ENCODE measurements at regions not wholly inside any gene's neighbourhood (a gene's known extent, or its start where the extent isn't known, plus 50 kb on each side); places are given as distances from the start of the nearest gene placed in this dataset.
A peak's percentile ranks its signal among the peaks of the same experiment; 100 is the strongest.

GRCh38 chr3:111482574-111482973 is 59.4 kb upstream of the CD96 start:
- H4K20me1 ChIP-seq (replicated peaks; ENCODE audit: control insufficient read depth, insufficient read depth, low read length): no peaks in the 10 kb centered on the region
- H3K27ac ChIP-seq (ENCODE audit: extremely low read depth, low read depth, low read length): no peak overlapping the region
- no peak overlapping the region for H3K9ac ChIP-seq (ENCODE audit: insufficient read depth in 1 of 2, low read depth in 2 of 2, low read length in 2 of 2)
- WGBS (ENCODE audit: insufficient coverage, low coverage, missing lambda C conversion rate): 0% methylated on average over 1 of the region's 1 CpG
- POLR2A ChIA-PET: no interaction called here
- DNase-seq (ENCODE audit: extremely low read depth in 1 of 4, low spot score in 3 of 4) (no peak), FAIRE-seq (no peak), ATAC-seq (no peak)
- H3K79me2 ChIP-seq (ENCODE audit: control insufficient read depth, insufficient read depth, low read length): no peaks in the 10 kb centered on the region
- H3K4me1 ChIP-seq (replicated peaks in 1 of 2; ENCODE audit: control insufficient read depth in 2 of 2, insufficient read depth in 2 of 2, low read length in 2 of 2): no peaks in the 10 kb centered on the region
- H3K4me2 ChIP-seq (ENCODE audit: insufficient read depth, low read length): no peak overlapping the region
- no TSS peak for BruUV-seq (replicated peaks)
- CTCF ChIA-PET (ENCODE audit: low intra/inter-chr PET ratio): no interaction called here
- no peak overlapping the region for H2AFZ ChIP-seq (ENCODE audit: low read depth, low read length)
- H3K36me3 ChIP-seq (ENCODE audit: control insufficient read depth, insufficient read depth, low read length): no peaks in the 10 kb centered on the region
- no peak overlapping the region for H3K4me3 ChIP-seq
- in situ Hi-C loops (cut with MboI) (loop anchor here (25.0 kb wide), 1 partner anchor 1745 kb away; no protein-coding TSS in a partner anchor), intact Hi-C loops (cut with micrococcal nuclease) (no loop called here)
- TF ChIP-seq ZBTB17 (CRISPR knock-in tag; IDR thresholded peaks at IDR 0.05): no peak
- H3K27me3 ChIP-seq (ENCODE audit: control insufficient read depth in 2 of 2, insufficient read depth in 2 of 2, low read length in 2 of 2): no peaks in the 10 kb centered on the region
- H3K9me1 ChIP-seq (ENCODE audit: control insufficient read depth, insufficient read depth, low read length): no peaks in the 10 kb centered on the region
- no peaks in the 10 kb centered on the region for H3K9me3 ChIP-seq (replicated peaks; ENCODE audit: control insufficient read depth, insufficient read depth, low read depth, low read length)

GRCh38 chr3:111485086-111485485 is 56.9 kb upstream of the CD96 start:
- H3K79me2 ChIP-seq (ENCODE audit: control insufficient read depth, insufficient read depth, low read length): no peaks in the 10 kb centered on the region
- H3K4me2 ChIP-seq (ENCODE audit: insufficient read depth, low read length): no peak overlapping the region
- FAIRE-seq: no peak
- WGBS (ENCODE audit: insufficient coverage, low coverage, missing lambda C conversion rate): 0% methylated on average over 1 of the region's 1 CpG
- H3K4me3 ChIP-seq: no peak overlapping the region
- no peak overlapping the region for H3K9ac ChIP-seq (ENCODE audit: insufficient read depth in 1 of 2, low read depth in 2 of 2, low read length in 2 of 2)
- H3K36me3 ChIP-seq (ENCODE audit: control insufficient read depth, insufficient read depth, low read length): no peaks in the 10 kb centered on the region
- no peak for ATAC-seq
- H4K20me1 ChIP-seq (replicated peaks; ENCODE audit: control insufficient read depth, insufficient read depth, low read length): no peaks in the 10 kb centered on the region
- intact Hi-C loops (cut with micrococcal nuclease): no loop called here
- ChIA-PET CTCF (ENCODE audit: low intra/inter-chr PET ratio) (no interaction called here), POLR2A (no interaction called here)
- DNase-seq (ENCODE audit: extremely low read depth in 1 of 4, low spot score in 3 of 4): no peak
- H3K9me3 ChIP-seq (replicated peaks; ENCODE audit: control insufficient read depth, insufficient read depth, low read depth, low read length): no peaks in the 10 kb centered on the region
- in situ Hi-C loops (cut with MboI): loop anchor here (25.0 kb wide), 1 partner anchor 1748 kb away; no protein-coding TSS in a partner anchor
- no TSS peak for BruUV-seq (replicated peaks)
- no peaks in the 10 kb centered on the region for H3K27me3 ChIP-seq (ENCODE audit: control insufficient read depth in 2 of 2, insufficient read depth in 2 of 2, low read length in 2 of 2)
- H2AFZ ChIP-seq (ENCODE audit: low read depth, low read length): no peak overlapping the region
- H3K4me1 ChIP-seq (replicated peaks in 1 of 2; ENCODE audit: control insufficient read depth in 2 of 2, insufficient read depth in 2 of 2, low read length in 2 of 2): no peaks in the 10 kb centered on the region
- no peak overlapping the region for H3K27ac ChIP-seq (ENCODE audit: extremely low read depth, low read depth, low read length)
- no peaks in the 10 kb centered on the region for H3K9me1 ChIP-seq (ENCODE audit: control insufficient read depth, insufficient read depth, low read length)
- TF ChIP-seq SIRT6 (IDR thresholded peaks at IDR 0.05; ENCODE audit: low read depth, low read length) (no peak), GABPA (tag; conservative IDR thresholded peaks at IDR 0.05; ENCODE audit: low read depth) (peak; percentile 33), RREB1 (CRISPR knock-in tag; IDR thresholded peaks at IDR 0.05) (no peak), CEBPG (CRISPR knock-in tag; IDR thresholded peaks at IDR 0.05) (no peak), CEBPG (tag; conservative IDR thresholded peaks at IDR 0.05 in 1 of 2, IDR thresholded peaks at IDR 0.05 in 1 of 2) (peak; percentile 2 to 38; a peak in 1 of 4 replicates), MBD1 (CRISPR knock-in tag; IDR thresholded peaks at IDR 0.05) (no peak), ZNF57 (CRISPR knock-in tag; IDR thresholded peaks at IDR 0.05) (no peak)
